GM21515 (cell line): ENCODE measurements at regions not wholly inside any gene's neighbourhood (a gene's known extent, or its start where the extent isn't known, plus 50 kb on each side); places are given as distances from the start of the nearest gene placed in this dataset.

Experiments used
- ATAC-seq: cut with Tn5 transposase; IDR thresholded peaks from one replicate; pipeline ENCODE4 v1.9.1; 2021; ENCODE audit not compliant: unreplicated experiment

DNA sequence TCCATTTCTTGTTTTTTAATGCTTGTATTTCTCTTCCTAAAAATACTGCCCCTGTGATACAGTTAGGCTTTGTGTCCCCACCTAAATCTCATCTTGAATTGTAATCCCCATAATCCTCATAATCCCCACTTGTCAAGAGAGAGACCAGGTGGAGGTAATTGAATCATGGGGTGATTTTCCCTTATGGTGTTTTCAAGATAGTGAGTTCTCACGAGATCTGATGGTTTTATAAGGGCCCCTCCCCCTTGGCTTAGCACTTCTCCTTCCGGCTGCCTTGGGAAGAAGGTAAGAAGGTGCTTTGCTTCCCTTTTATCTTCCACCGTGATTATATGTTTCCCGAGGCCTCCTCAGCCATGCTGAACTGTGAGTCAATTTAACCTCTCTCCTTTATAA is 227.4 kb downstream of the MAN2A1 start:
- no peak for ATAC-seq

DNA sequence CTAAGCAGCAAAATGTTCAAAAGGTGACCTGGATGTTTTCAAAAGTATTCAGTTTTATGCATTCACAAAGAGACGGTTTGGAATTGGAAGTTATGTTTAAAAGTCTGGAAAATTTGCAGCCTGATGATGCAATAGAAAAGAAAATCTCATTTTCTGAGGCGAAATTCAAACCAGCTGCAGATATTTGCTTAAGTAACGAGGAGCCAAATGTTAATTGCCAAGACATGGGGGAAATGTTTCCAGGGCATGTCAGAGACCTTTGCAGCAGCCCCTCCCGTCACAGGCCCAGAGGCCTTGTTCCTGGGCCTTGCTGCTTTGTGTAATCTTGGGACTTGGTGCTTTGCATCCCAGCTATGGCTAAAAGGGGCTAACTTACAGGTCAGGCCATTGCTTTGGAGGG is 228.2 kb downstream of the MAN2A1 start:
- no peak for ATAC-seq

DNA sequence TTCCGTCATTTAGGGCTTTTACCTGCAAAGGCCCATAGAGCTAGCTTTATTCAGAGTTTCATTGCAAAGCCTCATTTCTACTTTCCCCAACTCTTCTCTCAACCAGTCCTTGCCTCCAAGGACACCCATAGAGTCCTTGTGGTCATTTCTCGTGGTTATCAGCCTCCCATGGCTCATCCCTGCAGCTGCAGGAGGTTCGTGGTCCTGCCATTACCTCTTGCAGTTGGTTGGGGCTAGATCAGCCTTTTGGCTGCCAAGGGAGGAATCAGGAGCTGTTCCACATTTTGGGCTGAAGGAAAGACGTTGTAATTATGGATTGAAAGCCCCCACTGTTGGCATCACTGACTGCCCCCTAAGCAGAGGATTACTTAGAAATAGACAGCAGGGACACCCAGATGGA is 231.0 kb downstream of the MAN2A1 start:
- no peak for ATAC-seq

DNA sequence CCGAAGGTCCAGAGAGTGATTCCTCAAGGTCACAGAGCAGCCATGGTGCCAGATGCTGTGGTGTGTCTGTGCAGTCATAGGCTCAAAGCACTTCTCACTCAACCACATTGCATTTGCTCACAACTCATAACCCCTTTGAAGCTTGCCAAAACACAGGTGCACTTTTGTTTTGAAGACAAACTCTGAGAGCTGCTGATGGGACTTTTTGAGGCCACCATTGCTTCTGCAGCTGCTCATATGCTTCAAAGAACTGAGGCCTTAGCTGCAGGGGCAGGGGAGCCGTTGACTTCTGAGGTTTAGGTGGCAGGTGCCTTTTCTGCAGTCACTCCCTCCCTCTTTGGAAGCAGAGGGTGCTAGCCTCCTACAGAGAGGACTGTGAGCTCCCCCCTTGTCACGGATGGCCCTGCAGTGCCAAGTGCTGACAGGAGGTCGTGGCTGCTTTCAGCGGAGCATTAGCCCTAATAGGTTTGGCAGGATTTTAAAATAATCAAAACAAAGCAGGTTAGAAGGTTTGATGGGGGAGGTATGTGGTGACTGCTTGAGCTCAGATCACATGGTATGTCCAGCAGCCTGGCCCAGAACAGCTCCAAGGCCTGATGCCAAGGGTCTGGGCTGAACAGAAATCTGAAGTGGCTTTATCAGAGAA is 232.1 kb downstream of the MAN2A1 start:
- ATAC-seq: no peak

DNA sequence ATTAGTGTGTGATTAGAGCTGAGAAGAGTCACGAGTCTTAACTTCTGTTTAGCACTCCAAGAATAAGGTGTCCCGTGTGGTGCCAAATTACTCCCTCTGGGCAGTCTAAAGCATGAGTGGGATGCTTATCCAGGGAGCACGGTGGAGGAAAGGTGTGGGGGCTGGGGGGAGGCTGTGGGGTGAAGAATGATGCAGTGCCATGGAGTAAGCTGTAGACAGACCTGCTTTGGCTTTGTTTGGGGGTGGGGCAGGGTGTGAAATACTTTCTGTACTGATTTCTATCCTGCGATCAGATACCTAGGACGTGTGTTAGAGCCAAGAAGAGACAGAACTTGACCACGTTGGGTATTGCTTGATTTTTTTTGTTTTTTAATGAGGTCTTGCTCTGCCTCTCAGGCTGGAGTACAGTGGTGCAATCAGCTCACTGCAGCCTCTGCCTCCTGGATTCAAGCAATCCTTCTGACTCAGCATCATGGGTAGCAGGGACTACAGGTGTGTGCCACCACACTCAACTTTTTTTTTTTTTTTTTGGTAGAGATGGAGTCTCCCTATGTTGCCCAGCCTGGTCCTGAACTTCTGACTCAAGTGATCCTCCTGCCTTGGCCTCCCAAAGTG is 232.8 kb downstream of the MAN2A1 start:
- no peak for ATAC-seq

DNA sequence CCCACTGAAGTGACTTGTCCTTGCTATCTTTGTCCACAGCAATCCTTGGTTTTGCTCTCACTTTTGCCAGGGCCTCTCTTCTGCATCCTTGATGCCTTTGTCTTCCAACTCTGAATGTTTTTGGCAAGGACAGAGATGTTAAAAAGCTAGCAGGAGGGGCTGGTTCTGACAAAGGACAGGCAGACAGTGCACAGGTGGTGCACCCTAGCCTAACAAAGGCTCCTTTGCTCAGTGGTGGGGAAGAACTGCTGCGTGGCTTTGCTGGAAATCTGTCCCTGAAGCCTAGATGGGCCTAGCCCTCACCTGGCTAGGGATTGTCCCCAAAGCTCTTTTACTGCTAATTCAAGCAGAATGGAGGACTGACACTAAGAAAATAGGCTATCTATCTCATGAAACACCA is 233.5 kb downstream of the MAN2A1 start:
- no peak for ATAC-seq

DNA sequence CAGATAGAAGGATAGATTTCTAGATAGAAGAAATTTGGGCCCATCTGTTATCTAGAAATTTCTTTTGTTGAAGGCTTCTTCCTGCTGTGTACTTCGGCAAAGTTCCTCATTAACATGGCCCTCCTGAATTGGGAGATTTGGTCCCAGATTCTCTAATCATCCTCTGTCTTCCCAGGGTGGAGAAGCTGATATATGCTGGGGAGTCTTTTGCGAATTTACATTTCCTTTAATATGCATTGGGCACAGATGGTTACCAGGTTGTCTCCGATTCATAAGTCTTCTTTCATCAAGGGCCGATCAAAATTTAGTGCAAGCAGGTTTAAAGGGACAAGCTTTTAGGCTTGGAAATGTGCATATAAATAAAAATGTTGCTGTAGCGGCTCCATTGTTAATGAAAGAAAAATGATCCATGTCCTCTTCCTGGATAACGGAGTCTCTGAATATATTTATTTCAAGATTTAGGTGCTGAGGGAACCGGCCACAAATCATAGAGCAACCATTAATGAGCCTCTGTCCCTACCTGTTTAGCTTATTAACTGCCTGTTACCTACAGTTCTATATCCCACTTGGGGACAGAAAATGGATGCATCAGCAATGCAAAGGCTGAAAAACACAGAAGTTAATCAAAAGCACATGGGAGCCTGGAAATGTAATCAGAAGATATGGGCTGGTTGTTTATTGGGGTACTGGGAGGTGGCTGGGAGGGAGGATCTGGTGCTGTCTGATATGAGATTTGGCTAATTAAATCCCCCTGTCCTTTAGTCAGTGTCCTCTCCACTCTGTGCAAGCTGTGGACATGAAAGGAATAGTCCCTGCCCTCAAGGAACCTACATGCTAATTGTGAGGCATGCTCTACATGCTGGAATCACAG is 234.7 kb downstream of the MAN2A1 start:
- no peak for ATAC-seq

DNA sequence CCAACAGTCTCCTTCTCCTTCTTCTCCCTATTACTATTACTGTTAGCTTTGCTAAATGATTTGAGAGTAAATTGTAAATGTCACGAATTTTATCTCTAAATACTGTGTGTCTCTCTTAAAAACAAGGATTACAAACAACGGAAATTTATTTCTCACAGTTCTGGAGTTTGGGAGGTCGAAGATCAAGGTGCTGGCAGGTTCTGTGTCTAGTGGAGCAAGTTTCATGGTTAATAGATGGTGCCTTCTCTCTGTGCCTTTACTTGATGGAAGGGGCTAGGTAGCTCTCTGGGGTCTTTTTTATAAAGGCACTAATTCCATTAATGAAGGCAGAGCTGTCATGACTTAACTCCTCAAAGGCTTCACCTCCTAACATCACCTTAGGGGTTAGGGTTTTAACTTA is 237.9 kb downstream of the MAN2A1 start:
- ATAC-seq: no peak

DNA sequence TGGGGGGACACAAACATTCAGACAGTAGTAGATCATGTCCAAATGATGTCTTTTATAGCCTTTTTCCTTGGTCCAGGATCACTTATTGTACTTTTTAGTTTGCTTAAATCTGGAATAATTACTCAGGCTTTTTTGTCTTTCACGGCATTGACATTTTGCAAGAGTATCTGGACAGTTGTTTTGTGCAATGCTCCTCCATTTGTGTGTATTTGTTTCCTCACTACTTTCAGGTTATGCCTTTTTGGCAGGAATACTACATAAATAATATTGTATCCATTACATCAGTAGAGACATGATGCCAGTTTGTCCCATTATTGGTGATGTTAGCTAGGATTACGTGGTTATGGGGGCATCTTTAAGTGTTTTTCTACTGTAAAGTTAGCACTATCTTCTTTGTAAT is 238.3 kb downstream of the MAN2A1 start:
- ATAC-seq: no peak

DNA sequence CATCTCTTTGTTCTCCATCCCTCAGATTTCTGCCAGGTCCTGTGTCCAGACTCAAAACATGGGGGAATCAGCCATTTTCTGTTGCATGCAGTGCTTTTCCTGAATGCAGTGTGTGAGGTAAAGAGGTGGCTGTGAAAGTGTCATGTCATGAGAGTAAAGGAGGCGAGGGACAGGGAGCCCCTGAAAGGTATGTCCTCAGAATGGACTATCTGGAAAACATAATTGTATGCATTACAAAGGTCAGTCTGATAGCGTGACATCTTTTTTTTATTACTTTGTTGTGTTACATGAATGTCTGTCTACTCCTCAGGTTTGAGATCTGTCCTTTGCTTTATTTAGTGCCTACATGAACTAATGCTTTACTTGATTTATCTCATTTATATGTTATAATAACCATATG is 239.1 kb downstream of the MAN2A1 start:
- ATAC-seq: no peak

DNA sequence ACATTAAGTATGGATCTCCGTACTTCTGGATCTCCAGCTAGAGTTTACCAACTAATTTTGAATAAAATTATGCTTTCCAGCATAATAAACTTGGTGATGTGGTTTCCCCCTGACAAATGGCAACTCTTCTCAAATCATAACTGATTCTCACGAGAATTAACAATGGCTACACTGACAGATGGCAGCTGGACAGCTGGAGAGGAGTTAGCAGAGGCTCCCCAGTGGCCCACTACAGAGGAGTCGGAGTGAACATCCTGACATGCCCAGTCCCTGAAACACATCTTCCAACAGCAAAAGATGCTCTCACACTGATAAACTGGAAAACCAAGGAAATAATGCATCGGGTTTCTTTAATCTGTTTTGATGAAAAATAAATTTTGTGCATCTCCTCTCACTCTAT is 239.6 kb downstream of the MAN2A1 start:
- ATAC-seq: no peak

DNA sequence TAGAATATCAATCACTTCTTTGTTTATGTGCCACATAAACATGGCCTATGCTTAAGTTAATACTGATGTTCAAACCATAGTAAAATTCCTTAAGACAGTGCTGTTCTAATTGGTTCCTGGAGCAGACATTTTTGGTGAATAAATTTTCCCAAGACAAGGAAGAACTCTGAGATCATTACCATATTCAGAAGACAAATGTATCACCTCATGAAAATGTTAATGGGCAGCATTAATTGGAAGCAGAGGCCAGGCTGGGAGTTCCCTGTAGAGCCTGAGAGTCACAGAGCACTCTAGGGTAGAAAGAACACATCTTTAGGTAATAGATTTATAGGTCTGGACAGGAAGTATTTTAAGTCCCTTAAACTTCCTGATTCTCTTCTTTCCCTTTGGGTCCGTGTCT is 240.2 kb downstream of the MAN2A1 start:
- no peak for ATAC-seq

DNA sequence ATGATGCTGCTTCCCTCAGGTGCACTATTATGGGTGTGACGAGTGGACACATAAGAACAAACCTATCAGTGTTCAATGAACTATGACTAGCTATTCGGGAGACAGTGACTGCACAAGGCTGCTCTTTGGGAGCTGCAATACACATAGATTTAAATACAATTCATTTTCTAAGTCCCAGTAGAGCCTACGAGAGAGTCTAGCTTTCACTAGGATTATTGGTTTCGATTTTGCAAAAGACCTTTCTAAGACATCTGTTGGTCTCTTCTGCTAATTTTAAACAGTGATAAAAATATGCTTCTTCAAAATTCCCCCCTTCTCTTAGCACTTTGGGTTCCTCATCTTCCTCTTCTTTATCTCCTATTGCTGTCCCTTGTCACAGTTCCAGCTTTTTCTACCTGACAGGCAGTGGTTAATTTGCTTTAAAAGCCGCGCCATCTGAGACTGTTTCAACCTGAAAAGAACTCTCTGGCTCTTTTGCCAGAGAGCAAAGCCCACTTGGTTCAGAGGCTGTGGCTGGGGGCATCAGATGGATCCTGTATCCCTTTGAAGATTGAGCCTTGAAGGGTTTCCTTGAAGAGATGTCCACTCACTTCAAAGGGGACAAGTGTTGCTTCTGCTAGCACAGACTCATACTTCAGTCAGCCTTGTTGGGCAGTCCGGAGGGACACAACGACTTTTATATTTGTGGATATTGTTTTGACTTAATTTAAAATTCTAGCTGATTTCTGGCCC is 241.5 kb downstream of the MAN2A1 start:
- ATAC-seq: no peak

DNA sequence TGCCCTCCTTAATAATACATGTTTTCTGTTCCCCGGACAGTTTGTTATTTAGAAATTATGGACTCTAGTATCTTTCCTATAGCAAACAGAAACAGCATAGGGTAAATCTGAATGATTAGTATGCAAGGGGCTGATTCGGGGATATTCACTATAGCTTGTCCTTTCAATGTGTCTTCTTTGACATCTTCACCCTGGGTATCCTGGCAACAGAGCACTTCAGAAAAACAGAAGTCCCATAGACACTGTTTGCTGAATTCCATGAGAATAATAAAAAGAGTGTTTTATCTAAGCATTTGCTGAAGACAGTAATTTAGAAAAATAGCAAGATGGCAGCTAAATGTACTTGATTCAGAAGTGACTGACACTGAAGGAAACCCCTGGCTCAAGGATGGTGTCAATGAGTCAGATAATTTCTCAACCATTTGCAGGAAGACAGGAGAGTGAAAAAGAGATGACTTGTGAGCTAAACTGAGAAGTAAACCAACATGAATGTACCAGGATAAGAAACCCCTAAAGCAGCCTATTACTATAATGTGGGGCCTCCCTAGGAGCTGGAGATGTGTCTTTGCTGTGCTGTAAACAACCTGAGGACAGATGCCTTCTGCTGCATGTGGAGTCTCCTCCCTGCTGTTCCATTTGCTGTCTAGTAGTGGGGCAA is 246.2 kb downstream of the MAN2A1 start:
- ATAC-seq: no peak

DNA sequence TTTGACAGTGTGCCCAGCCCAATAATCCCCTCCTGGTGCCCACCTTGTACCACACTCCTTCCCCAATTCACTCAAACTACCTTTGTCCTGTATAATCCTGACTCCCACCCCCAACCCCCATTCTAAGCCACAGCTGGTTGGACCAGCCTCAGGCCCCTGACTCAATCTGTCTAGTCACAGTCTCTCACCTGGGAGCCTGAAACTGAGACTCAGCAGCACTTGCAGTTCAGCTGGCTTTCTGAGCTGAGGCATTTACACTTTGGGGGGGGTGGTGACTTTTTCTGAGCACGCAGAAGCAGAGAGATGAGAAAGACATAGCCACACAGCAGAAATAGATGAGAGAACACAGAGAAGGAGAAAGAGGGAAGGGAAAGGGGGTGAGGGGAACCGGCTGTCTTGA is 247.3 kb downstream of the MAN2A1 start:
- peak; percentile 96 for ATAC-seq

DNA sequence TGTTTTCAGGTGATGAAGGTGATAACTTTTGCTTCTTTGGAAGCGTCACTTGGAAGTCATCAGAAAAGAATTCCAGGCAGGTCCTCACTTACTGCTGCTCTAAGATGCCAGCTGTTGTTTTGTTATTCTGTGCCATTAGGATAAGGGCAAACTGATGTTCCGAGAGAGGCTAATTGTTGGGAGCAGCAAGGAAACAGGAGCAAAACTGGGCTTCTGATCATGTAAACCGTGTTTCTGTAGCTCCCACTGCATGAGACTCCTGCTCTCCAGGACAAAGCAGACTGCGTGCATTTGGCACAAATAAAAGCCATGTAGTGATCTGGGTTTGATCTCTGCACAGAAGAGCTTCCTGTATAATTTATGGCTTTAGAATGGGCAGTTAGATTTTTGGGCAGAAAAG is 248.2 kb downstream of the MAN2A1 start:
- no peak for ATAC-seq

DNA sequence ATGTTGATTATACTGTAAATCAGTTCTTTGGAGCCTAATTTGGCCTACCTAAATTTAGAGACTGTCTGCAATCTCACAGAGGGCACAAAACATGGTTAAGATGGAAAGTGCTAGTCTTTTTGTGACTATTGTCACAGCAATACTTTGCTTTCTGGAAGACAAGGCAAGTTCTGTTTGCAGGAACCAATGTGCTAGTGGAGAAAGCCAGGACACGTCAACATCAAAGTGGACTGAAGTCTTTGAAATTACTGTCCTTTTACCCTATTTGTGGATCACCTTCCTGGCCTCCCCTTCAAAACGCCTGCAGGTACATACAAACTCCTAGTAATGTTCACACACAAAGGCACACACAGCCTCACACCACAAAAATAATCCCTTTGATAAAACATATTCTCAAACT is 248.7 kb downstream of the MAN2A1 start:
- ATAC-seq: no peak

DNA sequence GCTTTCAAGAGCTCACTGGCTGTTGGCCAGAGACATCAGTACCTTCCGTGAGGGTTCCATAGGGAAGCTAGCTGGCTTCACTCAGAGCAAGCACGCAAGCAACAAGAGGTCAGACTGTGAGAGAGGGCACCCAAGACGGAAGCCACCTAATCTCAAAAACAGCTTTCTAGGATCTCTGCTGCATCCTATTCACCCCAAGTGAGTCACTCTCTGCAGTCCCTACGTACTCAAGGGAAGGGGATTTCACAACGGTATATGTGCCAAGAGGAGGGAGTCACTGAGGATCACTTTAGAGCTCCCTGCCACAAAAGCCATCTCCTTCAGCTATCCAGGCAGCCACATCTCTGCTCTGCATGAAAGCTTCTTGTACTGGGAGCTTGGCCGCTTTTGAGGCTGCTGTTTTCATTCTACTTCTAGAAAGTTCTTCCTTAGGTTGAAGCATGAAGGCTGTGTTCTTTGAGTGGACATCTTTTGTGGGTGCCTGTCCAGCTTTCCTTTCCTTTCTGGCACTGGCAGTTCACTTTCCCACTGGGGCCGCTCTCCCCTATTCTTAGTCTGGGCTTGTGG is 249.5 kb downstream of the MAN2A1 start:
- ATAC-seq: no peak

DNA sequence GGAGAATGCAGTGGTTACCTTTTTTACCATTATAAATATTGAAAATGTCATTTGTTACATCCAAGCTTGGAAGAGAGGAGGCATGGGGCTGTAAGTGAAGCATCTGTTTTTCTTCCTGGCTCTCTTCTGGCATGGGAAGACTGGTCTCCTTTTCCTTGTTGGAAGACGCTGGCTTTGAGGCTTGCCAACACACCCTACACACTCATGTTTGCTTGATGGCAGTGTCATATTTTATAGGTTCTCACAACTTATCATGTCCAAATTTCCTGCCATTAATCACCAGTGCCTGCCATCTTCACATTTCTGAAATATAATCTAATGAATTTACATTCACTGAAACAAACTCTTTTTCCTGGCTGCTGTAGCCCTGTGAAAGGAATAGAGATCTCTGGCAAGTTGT is 252.9 kb downstream of the MAN2A1 start:
- no peak for ATAC-seq

DNA sequence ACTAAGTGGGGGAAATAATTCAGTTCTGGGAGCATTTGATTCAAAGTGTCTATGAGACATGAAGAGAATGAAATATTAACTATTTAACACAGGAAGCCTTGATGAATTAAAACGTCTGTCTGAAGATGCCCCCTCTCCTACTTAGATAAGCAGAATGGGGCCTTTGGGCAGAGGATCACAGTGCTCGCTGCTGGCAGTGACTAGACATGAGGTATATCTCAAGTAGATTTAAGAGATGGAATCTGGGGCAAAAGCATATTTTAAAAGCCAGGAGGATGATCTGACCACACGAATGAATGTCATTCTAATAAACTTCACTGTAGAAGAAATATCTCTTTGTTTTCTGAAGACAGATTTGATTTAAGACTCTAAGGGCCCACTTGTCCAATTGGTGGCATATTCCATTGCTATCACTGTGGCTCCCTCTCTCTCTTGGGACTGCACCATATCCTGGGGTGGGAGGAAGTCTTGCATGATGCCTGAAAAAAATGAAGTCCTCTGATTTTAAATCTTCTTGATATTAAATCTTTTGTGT is 254.0 kb downstream of the MAN2A1 start:
- ATAC-seq: no peak
